ENCODE measurements at regions not wholly inside any gene's neighbourhood (a gene's known extent, or its start where the extent isn't known, plus 50 kb on each side); places are given as distances from the start of the nearest gene placed in this dataset.

DNA sequence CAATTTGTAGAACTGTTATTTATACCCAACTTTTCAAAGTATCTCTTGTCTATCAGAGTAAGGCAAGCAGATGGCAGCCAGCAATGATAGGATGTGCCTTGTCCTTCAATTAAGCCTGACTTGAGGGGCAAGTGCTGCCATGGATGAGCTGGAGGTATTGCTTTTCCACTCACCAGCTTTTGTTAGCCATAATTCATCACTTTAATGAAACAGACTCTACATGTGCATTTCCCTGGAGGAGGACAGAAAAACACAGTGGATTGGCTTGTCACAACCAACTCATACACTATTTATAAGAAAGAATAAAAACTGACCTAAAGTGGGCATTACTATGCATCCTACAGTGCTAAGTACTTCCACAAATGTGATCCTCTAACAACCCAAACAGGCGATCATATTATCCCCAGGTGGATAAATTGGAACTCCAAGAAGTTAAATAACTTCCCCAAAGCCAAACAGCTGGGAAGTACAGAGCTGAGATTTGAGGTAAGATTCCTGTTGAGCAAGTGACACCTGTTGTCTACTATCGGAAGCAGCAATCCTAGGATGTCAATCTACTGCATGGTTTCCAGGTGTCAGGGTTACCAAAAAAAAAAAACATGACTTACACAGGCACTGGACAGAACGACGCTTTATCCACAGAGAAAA lies 73.9 kb upstream of the NRSN1 start:
- TF ChIP-seq, protein P1, sequence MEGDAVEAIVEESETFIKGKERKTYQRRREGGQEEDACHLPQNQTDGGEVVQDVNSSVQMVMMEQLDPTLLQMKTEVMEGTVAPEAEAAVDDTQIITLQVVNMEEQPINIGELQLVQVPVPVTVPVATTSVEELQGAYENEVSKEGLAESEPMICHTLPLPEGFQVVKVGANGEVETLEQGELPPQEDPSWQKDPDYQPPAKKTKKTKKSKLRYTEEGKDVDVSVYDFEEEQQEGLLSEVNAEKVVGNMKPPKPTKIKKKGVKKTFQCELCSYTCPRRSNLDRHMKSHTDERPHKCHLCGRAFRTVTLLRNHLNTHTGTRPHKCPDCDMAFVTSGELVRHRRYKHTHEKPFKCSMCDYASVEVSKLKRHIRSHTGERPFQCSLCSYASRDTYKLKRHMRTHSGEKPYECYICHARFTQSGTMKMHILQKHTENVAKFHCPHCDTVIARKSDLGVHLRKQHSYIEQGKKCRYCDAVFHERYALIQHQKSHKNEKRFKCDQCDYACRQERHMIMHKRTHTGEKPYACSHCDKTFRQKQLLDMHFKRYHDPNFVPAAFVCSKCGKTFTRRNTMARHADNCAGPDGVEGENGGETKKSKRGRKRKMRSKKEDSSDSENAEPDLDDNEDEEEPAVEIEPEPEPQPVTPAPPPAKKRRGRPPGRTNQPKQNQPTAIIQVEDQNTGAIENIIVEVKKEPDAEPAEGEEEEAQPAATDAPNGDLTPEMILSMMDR (IDR thresholded peaks at IDR 0.05; ENCODE audit: insufficient read depth, low read length, missing control alignments): no peak
- POLR2A ChIA-PET: no interaction called here
- H3K4me3 ChIP-seq (ENCODE audit: low read depth, low read length): no peak overlapping the region
- no peak for DNase-seq (ENCODE audit: low read depth, low spot score)
- CTCF ChIA-PET: no interaction called here

DNA sequence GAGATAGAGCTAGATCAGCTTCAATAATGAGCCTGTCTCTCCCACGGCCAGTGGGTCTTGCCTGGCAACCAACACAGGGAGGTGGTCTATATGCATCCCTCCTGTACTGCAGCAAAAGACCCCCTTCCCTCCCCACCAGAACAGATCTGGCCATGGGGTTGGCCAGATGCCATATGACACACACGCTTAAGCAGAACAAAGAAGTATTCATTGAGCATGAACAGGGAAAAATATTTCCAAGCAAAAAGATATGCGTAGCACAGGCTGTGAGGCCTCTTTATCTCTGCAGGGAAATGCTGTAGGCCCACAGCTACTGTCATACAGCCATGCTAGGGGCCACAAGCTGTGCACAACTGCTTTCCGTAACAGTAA lies 73.4 kb upstream of the NRSN1 start:
- no peak overlapping the region for H3K4me3 ChIP-seq (ENCODE audit: low read depth, low read length)
- TF ChIP-seq, protein P1 (IDR thresholded peaks at IDR 0.05; ENCODE audit: insufficient read depth, low read length, missing control alignments): no peak
- ChIA-PET POLR2A (no interaction called here), CTCF (no interaction called here)
- no peak for DNase-seq (ENCODE audit: low read depth, low spot score)

DNA sequence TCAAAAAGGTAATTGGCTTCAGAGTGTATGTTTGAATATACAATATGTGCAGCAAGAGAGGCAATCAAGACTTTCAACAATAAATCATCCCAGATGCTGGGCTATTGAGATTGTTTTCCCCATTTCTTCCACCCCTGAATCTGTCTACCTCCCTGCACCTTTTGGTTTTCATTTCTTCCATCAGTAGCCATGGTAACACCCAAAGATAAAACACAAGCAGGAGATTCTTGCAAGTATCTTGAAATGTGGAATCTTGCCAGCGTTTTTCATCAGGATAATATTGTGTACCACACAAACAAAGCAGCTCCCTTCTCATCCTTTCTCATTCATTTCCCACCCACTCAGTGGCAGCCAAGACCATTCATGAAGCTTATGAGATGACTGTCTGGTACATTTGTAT lies 73.0 kb upstream of the NRSN1 start:
- DNase-seq (ENCODE audit: low read depth, low spot score): no peak
- no peak overlapping the region for H3K4me3 ChIP-seq (ENCODE audit: low read depth, low read length)
- TF ChIP-seq, protein P1 (IDR thresholded peaks at IDR 0.05; ENCODE audit: insufficient read depth, low read length, missing control alignments): no peak
- ChIA-PET POLR2A (no interaction called here), CTCF (no interaction called here)

- no peak overlapping the region for H3K4me3 ChIP-seq (ENCODE audit: low read depth, low read length)
- DNase-seq (ENCODE audit: low read depth, low spot score): no peak
- CTCF ChIA-PET: no interaction called here
- TF ChIP-seq, protein P1 (IDR thresholded peaks at IDR 0.05; ENCODE audit: insufficient read depth, low read length, missing control alignments): no peak
- POLR2A ChIA-PET: no interaction called here
These were observed 71.6 kb upstream of the NRSN1 start for GRCh38 chr6:24054388-24054787.

- H3K4me3 ChIP-seq (ENCODE audit: low read depth, low read length): no peak overlapping the region
- TF ChIP-seq, protein P1 (IDR thresholded peaks at IDR 0.05; ENCODE audit: insufficient read depth, low read length, missing control alignments): no peak
- CTCF ChIA-PET: no interaction called here
- no peak for DNase-seq (ENCODE audit: low read depth, low spot score)
- POLR2A ChIA-PET: no interaction called here
These were observed 69.4 kb upstream of the NRSN1 start for GRCh38 chr6:24056567-24056966.

GRCh38 chr6:24057030-24057429 lies 69.0 kb upstream of the NRSN1 start:
- TF ChIP-seq, protein P1 (IDR thresholded peaks at IDR 0.05; ENCODE audit: insufficient read depth, low read length, missing control alignments): no peak
- no peak for DNase-seq (ENCODE audit: low read depth, low spot score)
- ChIA-PET POLR2A (no interaction called here), CTCF (no interaction called here)
- no peak overlapping the region for H3K4me3 ChIP-seq (ENCODE audit: low read depth, low read length)
